ENCODE measurements at regions not wholly inside any gene's neighbourhood (a gene's known extent, or its start where the extent isn't known, plus 50 kb on each side); places are given as distances from the start of the nearest gene placed in this dataset.
"Not testable (repeated sequence)": the region's sequence is repeated elsewhere in the genome, so short reads cannot be mapped to it uniquely, and the experiment has no call there.

- H3K9me3 ChIP-seq = peaks cover 7 to 21% of the 10 kb centered on the region in 2 donors
- DNase-seq (ENCODE audit: low spot score in 2 of 2) = no peak
- H3K4me1 ChIP-seq = no peaks in the 10 kb centered on the region
- intact Hi-C loops (cut with DNase I; ENCODE audit: low total_unique reads) = loop anchor here (2.0 kb wide), 1 partner anchor 51 kb away; no protein-coding TSS in a partner anchor
- H3K4me3 ChIP-seq = no peak overlapping the region
- TF ChIP-seq, protein P1, sequence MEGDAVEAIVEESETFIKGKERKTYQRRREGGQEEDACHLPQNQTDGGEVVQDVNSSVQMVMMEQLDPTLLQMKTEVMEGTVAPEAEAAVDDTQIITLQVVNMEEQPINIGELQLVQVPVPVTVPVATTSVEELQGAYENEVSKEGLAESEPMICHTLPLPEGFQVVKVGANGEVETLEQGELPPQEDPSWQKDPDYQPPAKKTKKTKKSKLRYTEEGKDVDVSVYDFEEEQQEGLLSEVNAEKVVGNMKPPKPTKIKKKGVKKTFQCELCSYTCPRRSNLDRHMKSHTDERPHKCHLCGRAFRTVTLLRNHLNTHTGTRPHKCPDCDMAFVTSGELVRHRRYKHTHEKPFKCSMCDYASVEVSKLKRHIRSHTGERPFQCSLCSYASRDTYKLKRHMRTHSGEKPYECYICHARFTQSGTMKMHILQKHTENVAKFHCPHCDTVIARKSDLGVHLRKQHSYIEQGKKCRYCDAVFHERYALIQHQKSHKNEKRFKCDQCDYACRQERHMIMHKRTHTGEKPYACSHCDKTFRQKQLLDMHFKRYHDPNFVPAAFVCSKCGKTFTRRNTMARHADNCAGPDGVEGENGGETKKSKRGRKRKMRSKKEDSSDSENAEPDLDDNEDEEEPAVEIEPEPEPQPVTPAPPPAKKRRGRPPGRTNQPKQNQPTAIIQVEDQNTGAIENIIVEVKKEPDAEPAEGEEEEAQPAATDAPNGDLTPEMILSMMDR (IDR thresholded peaks at IDR 0.05) = no peak
- no peak for TF ChIP-seq POLR2A (IDR thresholded peaks at IDR 0.05)
- no peak for TF ChIP-seq POLR2AphosphoS5 (IDR thresholded peaks at IDR 0.05)
- no peaks in the 10 kb centered on the region for H3K36me3 ChIP-seq
- H3K27ac ChIP-seq = no peak overlapping the region
- H3K27me3 ChIP-seq = no peaks in the 10 kb centered on the region
Measured at GRCh38 chr6:122913558-122913957, 82.5 kb upstream of the CLVS2 start.

- intact Hi-C loops (cut with DNase I; ENCODE audit: low total_unique reads) = no loop called here
- TF ChIP-seq, protein P1 (IDR thresholded peaks at IDR 0.05) = no peak
- no peak for TF ChIP-seq POLR2A (IDR thresholded peaks at IDR 0.05)
- no peak for TF ChIP-seq POLR2AphosphoS5 (IDR thresholded peaks at IDR 0.05)
- Histone ChIP-seq H3K27ac (no peak overlapping the region), H3K9me3 (peaks cover 7 to 21% of the 10 kb centered on the region in 2 donors), H3K4me3 (no peak overlapping the region), H3K4me1 (no peaks in the 10 kb centered on the region), H3K36me3 (no peaks in the 10 kb centered on the region), H3K27me3 (no peaks in the 10 kb centered on the region)
- DNase-seq (ENCODE audit: low spot score in 2 of 2) = no peak
Measured at GRCh38 chr6:122918714-122919113, 77.3 kb upstream of the CLVS2 start.

- TF ChIP-seq POLR2AphosphoS5 (IDR thresholded peaks at IDR 0.05) (no peak), POLR2A (IDR thresholded peaks at IDR 0.05) (no peak)
- TF ChIP-seq, protein P1 (IDR thresholded peaks at IDR 0.05) = no peak
Measured at GRCh38 chr6:122930252-122931180, 65.5 kb upstream of the CLVS2 start.

GRCh38 chr6:122931916-122932315 lies 64.1 kb upstream of the CLVS2 start:
- Histone ChIP-seq H3K9me3 (no peaks in the 10 kb centered on the region), H3K27me3 (no peaks in the 10 kb centered on the region), H3K36me3 (no peaks in the 10 kb centered on the region), H3K4me3 (no peak overlapping the region), H3K27ac (no peak overlapping the region), H3K4me1 (no peaks in the 10 kb centered on the region)
- TF ChIP-seq POLR2A (IDR thresholded peaks at IDR 0.05) (no peak), POLR2AphosphoS5 (IDR thresholded peaks at IDR 0.05) (no peak)
- TF ChIP-seq, protein P1 (IDR thresholded peaks at IDR 0.05) = no peak
- intact Hi-C loops (cut with DNase I; ENCODE audit: low total_unique reads) = no loop called here
- no peak for DNase-seq (ENCODE audit: low spot score in 2 of 2)

More at GRCh38 chr6:122930252-122931180, 65.5 kb upstream of the CLVS2 start:
- no peak overlapping the region for H3K4me3 ChIP-seq
- intact Hi-C loops (cut with DNase I; ENCODE audit: low total_unique reads) = no loop called here
- no peak overlapping the region for H3K27ac ChIP-seq
- no peaks in the 10 kb centered on the region for H3K9me3 ChIP-seq
- H3K36me3 ChIP-seq = no peaks in the 10 kb centered on the region
- H3K4me1 ChIP-seq = no peaks in the 10 kb centered on the region
- no peak for DNase-seq (ENCODE audit: low spot score in 2 of 2)
- no peaks in the 10 kb centered on the region for H3K27me3 ChIP-seq

DNA sequence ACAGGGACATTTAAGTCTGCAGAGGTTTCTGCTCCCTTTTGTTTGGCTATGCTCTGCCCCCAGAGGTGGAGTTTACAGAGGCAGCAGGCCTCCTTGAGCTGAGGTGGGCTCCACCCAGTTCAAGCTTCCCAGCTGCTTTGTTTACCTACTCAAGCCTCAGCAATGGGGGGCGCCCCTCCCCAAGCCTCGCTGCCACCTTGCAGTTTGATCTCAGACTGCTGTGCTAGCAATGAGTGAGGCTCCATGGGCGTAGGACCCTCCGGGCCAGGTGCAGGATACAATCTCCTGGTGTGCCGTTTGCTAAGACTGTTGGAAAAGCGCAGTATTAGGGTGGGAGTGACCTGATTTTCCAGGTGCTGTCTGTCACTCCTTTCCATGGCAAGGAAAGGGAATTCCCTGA lies 51.1 kb upstream of the CLVS2 start:
- H3K36me3 ChIP-seq; intact Hi-C loops (cut with DNase I; ENCODE audit: low total_unique reads): not testable (repeated sequence)

More for the DNA sequence above, 51.1 kb upstream of the CLVS2 start:
- not testable (repeated sequence) for H3K9me3 ChIP-seq; H3K4me1 ChIP-seq; H3K27ac ChIP-seq; H3K4me3 ChIP-seq; DNase-seq (ENCODE audit: low spot score in 2 of 2); H3K27me3 ChIP-seq

Measured in breast epithelium (tissue), 4 donors.